Activated CD4-positive, alpha-beta T cell treated with anti-CD3 and anti-CD28 coated beads, Interleukin-2, amount 50 U/mL, for 16 hours (primary cell): ENCODE measurements at regions not wholly inside any gene's neighbourhood (a gene's known extent, or its start where the extent isn't known, plus 50 kb on each side); places are given as distances from the start of the nearest gene placed in this dataset.
"Not testable (repeated sequence)": the region's sequence is repeated elsewhere in the genome, so short reads cannot be mapped to it uniquely, and the experiment has no call there.

ENCODE experiments used
- DNase-seq: peaks from one replicate; pipeline ENCODE4 v3.0.0-alpha.2; 2020

- peak; percentile 79 for DNase-seq
These were observed 94.2 kb upstream of the TEX13D start for GRCh38 chrX:124238268-124238667.

DNA sequence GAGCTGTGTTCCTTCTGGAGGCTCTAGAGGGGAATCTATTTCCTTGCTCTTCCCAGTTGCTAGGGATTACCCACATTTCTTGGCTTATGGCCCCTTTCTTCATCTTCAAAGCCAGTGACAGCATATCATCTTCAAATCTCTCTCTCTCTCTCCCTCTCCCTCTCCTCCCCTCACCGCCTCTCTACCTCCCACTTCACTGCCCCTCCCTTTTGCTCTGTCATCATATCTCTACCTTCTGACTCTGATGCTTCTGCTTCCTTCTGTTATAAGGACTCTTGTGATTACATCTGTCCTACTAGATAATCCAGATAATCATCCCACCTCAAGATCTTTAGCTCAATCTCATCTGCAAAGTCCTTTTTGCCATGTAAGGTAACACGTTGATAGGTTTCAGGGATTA lies 93.1 kb upstream of the TEX13D start:
- DNase-seq: peak; percentile 77

DNA sequence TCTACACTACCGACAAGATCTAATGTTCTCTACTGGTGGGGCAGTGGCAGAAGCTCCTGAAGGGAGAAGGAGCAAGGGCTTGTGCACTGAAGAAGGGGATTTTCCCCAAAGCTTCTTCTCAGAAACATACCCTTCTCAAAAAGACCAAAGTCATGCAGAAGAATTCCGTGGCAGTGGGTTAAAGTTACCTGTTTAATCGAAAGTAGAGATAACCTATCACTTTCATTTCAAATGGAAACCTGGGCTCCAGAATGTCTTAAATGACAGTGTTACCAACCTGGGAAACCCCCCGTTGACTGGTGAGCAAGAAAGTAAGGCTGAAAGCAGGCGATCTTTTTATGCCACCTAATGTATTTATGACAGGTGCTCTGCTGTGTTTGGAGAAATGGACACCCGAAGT lies 92.5 kb upstream of the TEX13D start:
- peak; percentile 93 for DNase-seq

DNA sequence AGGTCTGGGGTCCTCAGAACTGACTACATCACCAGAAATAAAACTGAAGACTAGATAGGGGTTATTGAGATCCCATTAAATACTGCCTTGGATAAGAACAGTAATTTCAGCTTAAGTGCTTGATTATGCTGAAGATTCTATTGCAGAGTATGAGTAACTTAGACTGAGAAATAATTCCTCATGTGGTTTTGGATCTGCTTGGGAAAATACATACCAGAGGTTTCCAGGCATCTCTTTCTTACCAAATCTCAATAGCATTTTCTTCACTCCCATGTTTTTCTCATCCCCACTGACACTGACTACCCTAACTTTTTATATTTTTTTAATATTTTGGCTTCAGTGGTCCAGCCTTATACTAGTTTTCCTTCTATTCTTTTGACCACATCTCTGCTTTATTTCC lies 92.0 kb upstream of the TEX13D start:
- DNase-seq: no peak

DNA sequence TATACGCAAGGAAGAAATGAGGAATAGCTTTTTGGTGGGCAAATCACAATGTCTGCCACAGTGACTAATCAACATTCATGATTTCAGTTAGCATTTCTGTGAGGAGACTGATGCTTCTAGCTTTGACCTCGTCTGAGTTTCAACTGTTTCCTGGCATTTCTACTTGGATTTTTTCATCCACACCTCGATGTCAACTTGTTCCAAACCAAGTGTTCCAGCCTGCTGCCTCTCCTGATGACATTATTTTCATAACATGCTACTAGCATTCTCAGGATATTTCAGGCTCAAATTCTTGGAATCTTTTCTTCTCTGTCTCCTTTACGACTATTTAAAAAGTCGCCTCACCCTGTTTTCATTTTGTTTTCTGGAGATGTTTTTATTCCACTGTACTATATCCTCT lies 90.3 kb upstream of the TEX13D start:
- no peak for DNase-seq

DNA sequence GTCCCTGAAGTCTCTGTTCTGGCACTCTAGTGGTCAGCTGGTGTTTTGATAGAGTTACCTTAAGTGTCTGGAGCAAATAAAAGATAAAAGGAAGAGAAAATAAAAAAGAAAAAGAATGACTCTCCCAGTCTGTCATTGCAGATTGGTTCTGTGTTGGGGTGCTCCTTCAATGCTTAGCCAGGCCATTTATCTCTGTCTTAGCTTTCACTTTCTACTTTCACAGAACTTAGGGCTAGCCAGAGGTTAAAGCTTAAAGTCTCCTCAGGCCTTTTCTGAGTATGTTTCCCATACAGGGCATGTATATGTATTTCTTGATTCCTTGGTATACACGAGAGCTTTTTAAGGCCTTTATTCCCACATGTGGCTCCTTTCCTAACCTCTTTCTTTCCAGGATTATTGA lies 83.1 kb upstream of the TEX13D start:
- DNase-seq: no peak

GRCh38 chrX:124250835-124251437 lies 81.5 kb upstream of the TEX13D start:
- no peak for DNase-seq

DNA sequence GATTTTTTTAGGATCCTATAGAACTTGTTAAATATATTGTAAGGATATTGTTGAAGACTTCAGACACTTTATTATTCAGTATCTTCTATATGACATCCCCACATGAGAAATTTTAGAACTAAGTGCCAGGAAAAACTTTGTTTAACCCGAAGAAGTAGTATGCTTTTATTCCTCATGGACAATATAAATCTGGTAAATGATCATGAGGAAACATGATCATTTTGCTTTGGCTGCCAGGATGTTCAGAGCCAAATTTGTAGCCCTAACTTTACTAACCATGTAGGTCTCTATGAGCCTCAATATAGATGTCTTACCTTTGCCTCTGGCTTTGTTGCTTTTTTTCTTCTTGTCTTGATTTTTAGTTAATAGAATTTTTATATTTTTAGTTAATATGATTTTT lies 77.8 kb upstream of the TEX13D start:
- DNase-seq: no peak

DNA sequence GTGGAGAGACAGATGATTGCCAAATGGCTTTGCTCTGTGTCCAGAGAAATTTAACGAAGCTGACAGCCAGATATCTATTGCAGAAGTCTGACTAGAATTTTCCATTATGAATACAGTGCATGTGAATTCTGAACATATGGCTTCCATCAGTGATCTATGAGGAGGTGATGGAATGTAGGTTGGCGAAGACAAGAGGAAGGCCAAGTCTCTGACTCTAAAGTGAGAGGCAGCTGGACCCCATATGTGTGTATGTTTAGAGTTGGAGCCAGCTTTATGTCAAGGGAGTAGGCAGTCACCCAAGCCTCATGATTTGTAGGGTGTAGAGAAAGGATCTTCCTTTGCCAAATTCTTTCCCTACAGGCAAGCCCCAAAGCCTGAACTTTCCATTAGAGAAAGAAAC lies 76.2 kb upstream of the TEX13D start:
- DNase-seq: no peak

DNA sequence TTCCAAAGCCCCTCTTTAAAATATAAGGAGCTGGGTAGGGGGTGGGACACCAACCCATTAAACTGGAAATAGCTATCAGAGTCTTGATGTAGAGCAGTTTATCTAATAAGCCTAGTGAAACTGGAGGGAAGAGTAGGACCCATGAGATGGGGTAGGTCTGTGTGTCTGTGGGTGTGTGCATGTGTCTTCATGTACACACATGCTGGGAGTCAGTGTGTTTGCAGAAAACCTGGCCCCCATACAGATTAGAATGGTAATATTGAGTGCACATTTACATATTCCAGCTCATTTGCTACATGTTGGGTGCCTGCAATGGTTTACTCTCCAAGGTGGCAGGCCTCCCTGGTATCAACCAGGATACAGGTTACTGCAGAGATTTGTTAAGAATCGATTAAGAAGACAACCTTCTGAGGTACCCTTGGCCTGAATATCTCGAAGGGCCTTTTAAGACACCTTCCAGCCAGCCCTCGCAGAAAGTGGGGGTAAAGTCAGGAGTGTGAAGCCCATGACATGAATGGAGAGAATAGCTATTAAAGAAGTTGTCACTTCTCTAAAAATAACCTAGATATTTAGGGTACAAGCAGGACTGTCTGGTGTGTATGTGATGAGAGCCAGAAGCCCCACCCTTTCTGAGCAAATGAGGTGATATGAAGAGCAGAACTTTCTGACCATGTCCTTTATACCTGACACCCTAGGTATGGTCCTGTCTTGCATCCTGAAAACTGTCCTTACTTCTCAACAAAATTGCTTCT lies 75.7 kb upstream of the TEX13D start:
- no peak for DNase-seq

GRCh38 chrX:124257924-124258702 lies 74.3 kb upstream of the TEX13D start:
- DNase-seq: no peak

DNA sequence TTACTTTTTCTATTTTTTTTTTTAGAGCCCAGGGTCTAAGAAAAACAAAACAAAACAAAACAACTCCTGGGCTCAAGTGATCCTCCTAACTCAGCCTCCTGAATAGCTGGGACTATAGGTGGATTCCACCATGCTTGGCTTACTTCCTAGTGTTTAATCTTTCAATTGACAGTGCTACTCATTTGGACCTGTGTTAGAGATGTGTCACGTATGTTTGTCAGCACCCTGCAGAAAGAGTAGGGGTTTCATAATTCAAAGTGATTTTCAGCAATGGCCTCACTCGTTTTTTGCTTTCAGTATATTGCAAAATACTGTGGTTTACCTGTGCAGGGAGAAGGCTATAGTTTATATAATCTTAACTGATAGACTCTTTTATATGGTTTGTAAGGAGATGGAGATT lies 71.6 kb upstream of the TEX13D start:
- peak; percentile 36 for DNase-seq

DNA sequence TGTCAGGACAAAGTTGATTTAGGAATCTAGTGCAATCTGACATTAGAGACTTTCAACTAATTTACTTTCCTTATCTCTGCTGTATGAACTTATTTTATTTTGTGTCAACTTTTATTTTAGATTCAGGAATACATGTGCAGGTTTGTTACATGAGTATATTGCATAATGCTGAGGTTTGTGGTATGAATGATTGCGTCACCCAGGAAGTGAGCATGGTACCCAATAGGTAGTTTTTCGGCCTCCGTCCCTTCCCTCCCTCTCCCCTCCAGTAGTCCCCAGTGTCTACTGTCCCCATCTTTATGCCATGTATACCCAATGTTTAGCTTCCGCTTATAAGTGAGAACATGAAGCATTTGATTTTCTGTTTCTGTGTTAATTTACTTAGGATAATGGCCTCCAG lies 68.7 kb upstream of the TEX13D start:
- peak; percentile 29 for DNase-seq

- DNase-seq: no peak
These were observed 64.4 kb upstream of the TEX13D start for GRCh38 chrX:124268099-124268498.

DNA sequence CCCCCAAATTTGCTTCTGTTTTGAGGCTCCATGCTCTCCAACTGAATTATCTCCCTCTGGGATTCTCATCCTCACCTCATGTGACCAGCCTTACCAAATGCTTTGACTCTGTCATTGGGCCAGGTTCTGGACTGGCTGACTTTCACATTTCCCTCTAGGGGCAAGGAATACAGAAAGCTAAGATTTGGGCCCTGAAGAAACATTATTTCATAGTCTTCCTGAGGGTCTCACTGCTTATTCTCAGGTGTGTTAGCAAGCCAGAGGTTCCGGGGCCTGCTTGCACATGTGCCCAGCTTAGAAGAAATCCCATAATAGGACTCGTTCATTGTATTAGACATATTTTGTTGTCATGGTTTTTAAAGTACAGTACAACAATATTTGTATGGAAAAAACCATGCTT lies 62.6 kb upstream of the TEX13D start:
- no peak for DNase-seq

- not testable (repeated sequence) for DNase-seq
These were observed 60.9 kb upstream of the TEX13D start for GRCh38 chrX:124271599-124271998.

- DNase-seq: no peak
These were observed 60.0 kb upstream of the TEX13D start for GRCh38 chrX:124272370-124272982.

DNA sequence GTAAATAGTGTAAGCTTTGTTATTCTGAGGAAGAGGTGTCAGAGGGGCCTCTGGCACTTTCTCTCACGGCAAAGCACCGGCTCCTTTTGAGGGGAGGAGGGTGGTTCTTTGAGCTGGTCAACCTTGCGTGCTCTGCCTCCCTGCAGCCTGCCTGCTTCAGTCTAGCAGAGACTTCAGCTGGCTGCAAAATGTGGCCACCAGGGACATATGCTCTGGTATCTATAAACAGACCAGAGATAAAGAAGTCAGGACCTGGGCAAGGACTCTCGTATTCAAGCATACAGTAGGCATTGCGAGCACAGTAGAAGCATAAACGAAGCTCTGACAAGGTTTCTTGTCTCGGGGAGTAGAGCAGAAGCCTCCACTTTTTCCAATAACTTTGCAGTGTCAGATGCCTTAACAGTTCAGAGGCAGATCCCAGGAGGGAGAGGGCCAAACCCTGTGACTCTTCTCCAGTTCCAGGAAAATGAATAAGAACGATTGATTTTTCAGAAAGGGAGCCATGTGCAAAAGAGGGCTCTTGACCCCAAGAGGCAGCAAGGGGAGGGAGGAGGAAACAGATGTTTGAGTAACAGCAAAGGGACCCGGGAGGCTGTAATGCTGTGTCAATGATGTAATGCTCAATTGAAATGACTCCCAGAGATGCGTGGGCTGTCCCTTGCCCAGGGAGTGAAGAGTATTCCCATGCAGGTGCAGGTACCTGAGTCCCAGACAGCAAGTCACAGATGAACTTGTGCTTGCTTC lies 57.9 kb upstream of the TEX13D start:
- DNase-seq: no peak

DNA sequence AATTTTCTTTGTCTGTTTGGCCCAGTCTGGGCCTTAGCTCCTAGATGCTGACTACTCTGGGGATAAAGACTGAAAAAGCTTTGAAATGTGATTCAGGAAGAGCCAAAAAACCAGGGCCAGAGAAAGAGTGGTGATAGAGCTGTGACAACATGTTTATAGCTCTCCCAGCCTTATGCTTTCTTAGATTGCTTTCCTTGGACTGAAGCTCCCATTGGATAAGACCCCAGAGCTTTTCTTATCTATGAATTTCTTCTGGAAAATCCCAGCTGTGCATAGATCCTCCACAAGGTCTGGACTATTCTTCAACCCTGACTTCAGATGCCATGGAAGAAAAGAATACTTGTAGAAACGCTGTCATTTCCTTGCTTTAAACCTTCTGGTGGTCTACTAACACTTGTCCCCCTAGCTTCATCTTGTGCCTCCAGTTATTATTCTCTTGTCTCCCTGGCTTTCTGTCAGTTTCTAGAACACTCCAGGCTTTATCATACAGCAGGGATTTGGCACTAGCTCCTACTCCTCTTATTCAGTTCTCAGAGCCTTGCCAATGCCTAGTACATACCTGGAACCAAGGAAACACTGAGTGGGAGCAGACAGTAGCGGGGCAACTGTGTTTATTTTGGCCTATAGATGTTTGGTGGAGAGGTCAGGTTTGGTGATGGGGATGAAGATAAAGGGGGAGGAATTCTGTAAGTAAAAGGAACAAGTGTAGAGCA lies 57.1 kb upstream of the TEX13D start:
- DNase-seq: no peak

GRCh38 chrX:124280294-124280902 lies 52.1 kb upstream of the TEX13D start:
- DNase-seq: no peak

- DNase-seq: peak; percentile 30
These were observed 49.9 kb upstream of the TEX13D start for GRCh38 chrX:124282580-124282979.
